CD4-positive, alpha-beta T cell treated with Interleukin-15 for 1 hour (primary cell): ENCODE measurements at regions not wholly inside any gene's neighbourhood (a gene's known extent, or its start where the extent isn't known, plus 50 kb on each side); places are given as distances from the start of the nearest gene placed in this dataset.
"Not testable (repeated sequence)": the region's sequence is repeated elsewhere in the genome, so short reads cannot be mapped to it uniquely, and the experiment has no call there.

ENCODE experiments used
- DNase-seq: peaks from one replicate; pipeline ENCODE4 v3.0.0-alpha.2; 2020

GRCh38 chr10:31679936-31680335 lies 248.7 kb downstream of the ARHGAP12 start:
- DNase-seq: no peak

- DNase-seq: no peak
Observed at GRCh38 chr10:31678575-31679516, 249.8 kb downstream of the ARHGAP12 start.

GRCh38 chr10:31678139-31678536 lies 250.5 kb downstream of the ARHGAP12 start:
- no peak for DNase-seq

GRCh38 chr10:31677195-31678138 lies 251.2 kb downstream of the ARHGAP12 start:
- no peak for DNase-seq

GRCh38 chr10:31675726-31676125 lies 252.9 kb downstream of the ARHGAP12 start:
- DNase-seq: no peak

GRCh38 chr10:31669357-31669756 lies 259.3 kb downstream of the ARHGAP12 start:
- no peak for DNase-seq

GRCh38 chr10:31668326-31668725 lies 260.3 kb downstream of the ARHGAP12 start:
- no peak for DNase-seq

- not testable (repeated sequence) for DNase-seq
Observed at GRCh38 chr10:31665764-31666279, 262.8 kb downstream of the ARHGAP12 start.

- no peak for DNase-seq
Observed at GRCh38 chr10:31664803-31665202, 263.8 kb downstream of the ARHGAP12 start.

- DNase-seq: not testable (repeated sequence)
Observed at GRCh38 chr10:31664071-31664470, 264.6 kb downstream of the ARHGAP12 start.

GRCh38 chr10:31660300-31660699 lies 268.3 kb downstream of the ARHGAP12 start:
- no peak for DNase-seq

- DNase-seq: no peak
Observed at GRCh38 chr10:31659665-31660064, 269.0 kb downstream of the ARHGAP12 start.

GRCh38 chr10:31657434-31657872 lies 271.2 kb downstream of the ARHGAP12 start:
- DNase-seq: no peak

GRCh38 chr10:31656851-31657433 lies 271.7 kb downstream of the ARHGAP12 start:
- DNase-seq: no peak

GRCh38 chr10:31652038-31652437 lies 276.6 kb downstream of the ARHGAP12 start:
- DNase-seq: no peak

GRCh38 chr10:31650010-31650409 lies 278.6 kb downstream of the ARHGAP12 start:
- no peak for DNase-seq

- DNase-seq: no peak
Observed at GRCh38 chr10:31648966-31649365, 279.7 kb downstream of the ARHGAP12 start.

GRCh38 chr10:31647861-31648260 lies 280.8 kb downstream of the ARHGAP12 start:
- DNase-seq: no peak

GRCh38 chr10:31646519-31646918 lies 282.1 kb downstream of the ARHGAP12 start:
- DNase-seq: no peak

- DNase-seq: no peak
Observed at GRCh38 chr10:31645786-31646185, 282.8 kb downstream of the ARHGAP12 start.

GRCh38 chr10:31644931-31645633 lies 283.5 kb downstream of the ARHGAP12 start:
- DNase-seq: no peak

GRCh38 chr10:31642281-31642680 lies 286.4 kb downstream of the ARHGAP12 start:
- no peak for DNase-seq
